ENCODE measurements at regions not wholly inside any gene's neighbourhood (a gene's known extent, or its start where the extent isn't known, plus 50 kb on each side); places are given as distances from the start of the nearest gene placed in this dataset.
A peak's percentile ranks its signal among the peaks of the same experiment; 100 is the strongest.
"Not testable (repeated sequence)": the region's sequence is repeated elsewhere in the genome, so short reads cannot be mapped to it uniquely, and the experiment has no call there.

GRCh38 chr21:35475009-35475408 lies 425.9 kb upstream of the RUNX1 start:
- CTCF ChIA-PET: interaction anchor here (0.6 to 1.2 kb wide), 2 partner anchors 75 to 652 kb away, joined by 4 to 7 read pairs; no protein-coding TSS in a partner anchor
- intact Hi-C loops (cut with micrococcal nuclease): loop anchor here (5.0 kb wide), 1 partner anchor 52 kb away; no protein-coding TSS in a partner anchor

DNA sequence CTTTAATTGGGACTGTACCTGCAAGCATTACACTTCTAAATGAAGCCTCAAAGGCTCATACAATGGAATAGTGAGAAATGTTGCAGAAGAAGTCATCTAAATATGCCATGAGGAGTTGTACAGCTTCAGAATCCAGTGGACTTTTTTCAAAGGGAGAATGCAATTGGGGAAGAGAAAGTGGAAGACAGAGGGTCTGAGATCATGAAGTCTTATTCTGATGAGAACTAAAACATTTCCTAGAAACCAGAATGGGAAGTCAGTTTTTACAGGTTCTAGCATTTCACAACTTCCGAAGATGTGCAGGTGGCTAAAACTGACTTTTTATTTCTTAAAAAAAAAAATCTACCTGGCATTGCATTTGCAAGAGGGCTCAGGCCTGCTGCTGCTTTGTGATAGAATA lies 424.4 kb upstream of the RUNX1 start:
- intact Hi-C loops (cut with micrococcal nuclease): no loop called here
- no peak overlapping the region for H3K27ac Mint-ChIP-seq
- CTCF ChIA-PET: interaction anchor here (0.7 kb wide), 1 partner anchor 779 kb away, joined by 4 read pairs; no protein-coding TSS in a partner anchor
- no peak for DNase-seq
- H3K36me3 Mint-ChIP-seq (ENCODE audit: low read depth): no peaks in the 10 kb centered on the region
- no peak overlapping the region for H3K4me3 Mint-ChIP-seq
- peaks cover 29% of the 10 kb centered on the region for H3K4me1 Mint-ChIP-seq (ENCODE audit: low read depth)
- H3K27me3 Mint-ChIP-seq (ENCODE audit: low read depth): no peaks in the 10 kb centered on the region
- H3K9me3 Mint-ChIP-seq: no peaks in the 10 kb centered on the region

More at GRCh38 chr21:35475009-35475408, 425.9 kb upstream of the RUNX1 start:
- Mint-ChIP-seq H3K36me3 (ENCODE audit: low read depth) (no peaks in the 10 kb centered on the region), H3K27ac (no peak overlapping the region), H3K4me1 (ENCODE audit: low read depth) (peaks cover 33% of the 10 kb centered on the region), H3K9me3 (peaks cover 2% of the 10 kb centered on the region), H3K27me3 (ENCODE audit: low read depth) (no peaks in the 10 kb centered on the region), H3K4me3 (no peak overlapping the region)
- DNase-seq: no peak

- Mint-ChIP-seq H3K4me1 (ENCODE audit: low read depth) (peaks cover 11% of the 10 kb centered on the region), H3K4me3 (no peak overlapping the region), H3K9me3 (peaks cover 15% of the 10 kb centered on the region), H3K27ac (no peak overlapping the region), H3K36me3 (ENCODE audit: low read depth) (no peaks in the 10 kb centered on the region), H3K27me3 (ENCODE audit: low read depth) (no peaks in the 10 kb centered on the region)
- no peak for DNase-seq
- CTCF ChIA-PET: no interaction called here
- intact Hi-C loops (cut with micrococcal nuclease): no loop called here
Observed at GRCh38 chr21:35470522-35470921, 421.4 kb upstream of the RUNX1 start.

DNA sequence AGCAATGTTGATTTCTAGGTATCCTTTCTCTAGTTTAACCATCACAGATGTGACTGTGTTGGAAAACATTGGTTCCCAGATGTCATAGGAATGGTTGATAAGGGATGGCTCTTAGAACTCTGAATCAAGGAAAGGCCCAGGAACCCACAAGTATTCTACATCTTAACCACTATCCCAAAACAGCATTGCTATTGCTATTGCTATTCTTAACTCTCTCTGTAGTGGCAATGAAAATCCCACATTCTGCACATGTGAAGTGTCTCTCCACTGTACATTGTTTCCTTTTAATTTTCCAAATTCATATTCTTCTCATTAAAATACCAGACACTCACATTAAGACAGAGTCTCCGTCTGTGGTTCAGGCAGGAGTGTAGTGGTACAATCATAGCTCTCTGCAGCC lies 420.4 kb upstream of the RUNX1 start:
- Mint-ChIP-seq H3K27ac (no peak overlapping the region), H3K9me3 (peaks cover 15% of the 10 kb centered on the region)

GRCh38 chr21:35468991-35469390 lies 419.9 kb upstream of the RUNX1 start:
- H3K27me3 Mint-ChIP-seq (ENCODE audit: low read depth): no peaks in the 10 kb centered on the region
- DNase-seq: no peak
- intact Hi-C loops (cut with micrococcal nuclease): no loop called here
- no peaks in the 10 kb centered on the region for H3K36me3 Mint-ChIP-seq (ENCODE audit: low read depth)
- H3K9me3 Mint-ChIP-seq: peaks cover 15% of the 10 kb centered on the region
- peaks cover 5% of the 10 kb centered on the region for H3K4me1 Mint-ChIP-seq (ENCODE audit: low read depth)
- H3K27ac Mint-ChIP-seq: no peak overlapping the region
- H3K4me3 Mint-ChIP-seq: no peak overlapping the region
- CTCF ChIA-PET: no interaction called here

More for the DNA sequence above, 420.4 kb upstream of the RUNX1 start:
- CTCF ChIA-PET: no interaction called here
- intact Hi-C loops (cut with micrococcal nuclease): no loop called here
- Mint-ChIP-seq H3K4me3 (no peak overlapping the region), H3K36me3 (ENCODE audit: low read depth) (no peaks in the 10 kb centered on the region), H3K27me3 (ENCODE audit: low read depth) (no peaks in the 10 kb centered on the region), H3K4me1 (ENCODE audit: low read depth) (peaks cover 5% of the 10 kb centered on the region)
- DNase-seq: no peak

DNA sequence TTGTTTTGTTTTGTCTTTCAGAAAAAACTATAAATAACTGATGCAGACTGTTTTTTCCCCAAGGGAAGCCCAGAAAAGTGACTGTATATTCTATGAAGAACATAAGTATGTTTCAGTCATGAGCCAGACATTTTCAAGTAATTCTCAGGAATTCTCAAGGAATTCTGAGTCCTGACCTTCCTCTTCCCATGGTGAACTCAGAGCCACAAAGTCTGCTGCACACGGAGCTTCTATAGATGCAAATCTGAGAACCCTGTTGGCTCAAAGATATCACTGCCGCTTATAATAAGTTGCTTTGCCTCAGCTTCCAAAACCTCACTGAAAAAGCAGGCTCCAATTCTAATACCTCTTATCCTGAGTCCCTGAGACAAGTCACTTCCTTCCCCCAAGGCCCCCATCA lies 418.5 kb upstream of the RUNX1 start:
- Mint-ChIP-seq H3K36me3 (ENCODE audit: low read depth) (no peaks in the 10 kb centered on the region), H3K9me3 (peaks cover 19% of the 10 kb centered on the region), H3K4me1 (ENCODE audit: low read depth) (peaks cover 4% of the 10 kb centered on the region), H3K4me3 (no peak overlapping the region), H3K27me3 (ENCODE audit: low read depth) (no peaks in the 10 kb centered on the region), H3K27ac (no peak overlapping the region)
- CTCF ChIA-PET: no interaction called here
- DNase-seq: no peak
- intact Hi-C loops (cut with micrococcal nuclease): no loop called here

GRCh38 chr21:35466681-35467080 lies 417.6 kb upstream of the RUNX1 start:
- H3K36me3 Mint-ChIP-seq (ENCODE audit: low read depth); intact Hi-C loops (cut with micrococcal nuclease); H3K4me3 Mint-ChIP-seq; DNase-seq; H3K27ac Mint-ChIP-seq; H3K4me1 Mint-ChIP-seq (ENCODE audit: low read depth); H3K27me3 Mint-ChIP-seq (ENCODE audit: low read depth); CTCF ChIA-PET: not testable (repeated sequence)
- H3K9me3 Mint-ChIP-seq: peaks cover 19% of the 10 kb centered on the region

DNA sequence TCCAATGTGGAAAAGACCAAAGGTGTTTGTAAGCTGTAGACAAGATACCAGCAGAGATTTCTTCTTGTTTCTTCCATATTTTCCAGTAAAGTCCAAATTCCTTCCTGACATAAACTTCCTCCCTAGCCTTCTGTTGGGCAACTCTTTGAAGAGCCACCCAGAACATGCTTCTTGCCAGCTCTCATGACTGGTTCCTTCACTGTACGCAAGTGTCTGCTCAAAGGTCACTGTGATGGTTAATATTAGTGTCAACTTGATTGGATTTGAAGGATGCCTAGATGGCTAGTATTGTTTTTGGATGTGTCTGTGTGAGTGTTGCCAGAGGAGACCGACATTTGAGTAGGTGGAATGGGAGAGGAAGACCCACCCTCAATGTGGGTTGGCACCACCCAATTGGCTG lies 416.6 kb upstream of the RUNX1 start:
- Mint-ChIP-seq H3K4me1 (ENCODE audit: low read depth) (no peaks in the 10 kb centered on the region), H3K9me3 (peaks cover 19% of the 10 kb centered on the region), H3K27ac (no peak overlapping the region), H3K27me3 (ENCODE audit: low read depth) (no peaks in the 10 kb centered on the region), H3K4me3 (no peak overlapping the region), H3K36me3 (ENCODE audit: low read depth) (no peaks in the 10 kb centered on the region)
- DNase-seq: no peak
- intact Hi-C loops (cut with micrococcal nuclease): no loop called here
- CTCF ChIA-PET: no interaction called here

DNA sequence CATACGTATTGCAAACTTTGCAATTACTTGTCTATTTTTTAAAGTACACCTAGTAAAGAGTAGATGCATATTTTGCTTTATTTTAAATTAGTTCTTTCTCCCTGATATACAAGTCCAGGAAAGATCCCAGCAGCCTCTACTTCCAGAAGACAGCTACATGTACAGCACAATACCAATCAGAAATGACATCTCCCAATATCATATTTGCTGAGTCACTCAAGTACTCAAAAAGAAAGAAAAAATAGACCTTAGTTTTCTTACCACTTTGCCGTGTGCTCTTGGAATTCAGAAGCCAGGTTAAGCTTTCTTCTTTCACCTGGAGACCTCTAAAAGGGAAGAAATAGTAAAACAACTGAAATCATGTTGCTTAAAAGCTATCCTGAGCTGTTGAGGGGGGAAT lies 412.6 kb upstream of the RUNX1 start:
- Mint-ChIP-seq H3K36me3 (ENCODE audit: low read depth) (no peaks in the 10 kb centered on the region), H3K27ac (no peak overlapping the region), H3K4me3 (no peak overlapping the region), H3K9me3 (peaks cover 13% of the 10 kb centered on the region), H3K4me1 (ENCODE audit: low read depth) (no peaks in the 10 kb centered on the region), H3K27me3 (ENCODE audit: low read depth) (no peaks in the 10 kb centered on the region)
- intact Hi-C loops (cut with micrococcal nuclease): no loop called here
- no peak for DNase-seq
- CTCF ChIA-PET: no interaction called here

- CTCF ChIA-PET: no interaction called here
Observed at GRCh38 chr21:35460441-35460840, 411.3 kb upstream of the RUNX1 start.

GRCh38 chr21:35458405-35458804 lies 409.3 kb upstream of the RUNX1 start:
- Mint-ChIP-seq H3K27me3 (ENCODE audit: low read depth) (no peaks in the 10 kb centered on the region), H3K36me3 (ENCODE audit: low read depth) (no peaks in the 10 kb centered on the region), H3K4me3 (no peak overlapping the region), H3K4me1 (ENCODE audit: low read depth) (no peaks in the 10 kb centered on the region), H3K9me3 (no peaks in the 10 kb centered on the region), H3K27ac (no peak overlapping the region)
- intact Hi-C loops (cut with micrococcal nuclease): no loop called here
- CTCF ChIA-PET: no interaction called here
- DNase-seq: no peak

More at GRCh38 chr21:35460441-35460840, 411.3 kb upstream of the RUNX1 start:
- DNase-seq: no peak
- Mint-ChIP-seq H3K27me3 (ENCODE audit: low read depth) (no peaks in the 10 kb centered on the region), H3K36me3 (ENCODE audit: low read depth) (no peaks in the 10 kb centered on the region), H3K4me1 (ENCODE audit: low read depth) (no peaks in the 10 kb centered on the region), H3K4me3 (no peak overlapping the region), H3K27ac (no peak overlapping the region), H3K9me3 (peaks cover 3% of the 10 kb centered on the region)
- intact Hi-C loops (cut with micrococcal nuclease): no loop called here

- peak; percentile 25 for DNase-seq
- intact Hi-C loops (cut with micrococcal nuclease): no loop called here
- no peaks in the 10 kb centered on the region for H3K27me3 Mint-ChIP-seq (ENCODE audit: low read depth)
Observed at GRCh38 chr21:35457097-35457804, 408.1 kb upstream of the RUNX1 start.

DNA sequence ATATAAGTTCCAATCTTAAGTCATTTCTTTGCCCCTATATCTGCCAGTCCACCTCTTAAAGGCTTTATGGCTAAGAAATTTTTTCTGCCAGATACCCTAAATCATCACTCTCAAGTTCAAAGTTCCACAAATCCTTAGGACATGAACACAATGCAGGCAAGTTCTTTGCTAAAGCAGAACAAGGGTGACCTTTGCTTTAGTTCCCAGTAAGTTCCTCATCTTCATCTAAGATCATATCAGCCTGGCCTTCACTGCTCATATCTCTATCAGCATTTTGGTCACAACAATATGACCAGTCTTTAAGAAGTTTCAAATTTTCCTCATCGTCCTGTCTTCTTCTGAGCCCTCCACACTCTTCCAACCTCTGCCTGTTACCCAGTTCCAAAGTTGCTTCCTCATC lies 402.2 kb upstream of the RUNX1 start:
- CTCF ChIA-PET: no interaction called here
- Mint-ChIP-seq H3K4me3 (no peak overlapping the region), H3K27ac (no peak overlapping the region), H3K27me3 (ENCODE audit: low read depth) (no peaks in the 10 kb centered on the region), H3K4me1 (ENCODE audit: low read depth) (no peaks in the 10 kb centered on the region), H3K36me3 (ENCODE audit: low read depth) (peaks cover 6% of the 10 kb centered on the region), H3K9me3 (peaks cover 14% of the 10 kb centered on the region)
- intact Hi-C loops (cut with micrococcal nuclease): no loop called here
- DNase-seq: no peak

More at GRCh38 chr21:35457097-35457804, 408.1 kb upstream of the RUNX1 start:
- Mint-ChIP-seq H3K27ac (no peak overlapping the region), H3K4me3 (no peak overlapping the region), H3K4me1 (ENCODE audit: low read depth) (no peaks in the 10 kb centered on the region), H3K9me3 (no peaks in the 10 kb centered on the region), H3K36me3 (ENCODE audit: low read depth) (no peaks in the 10 kb centered on the region)
- CTCF ChIA-PET: no interaction called here
